GM18873 (cell line): ENCODE measurements at regions not wholly inside any gene's neighbourhood (a gene's known extent, or its start where the extent isn't known, plus 50 kb on each side); places are given as distances from the start of the nearest gene placed in this dataset.

Experiments used
- ATAC-seq: cut with Tn5 transposase; IDR thresholded peaks from one replicate; pipeline ENCODE4 v1.9.1; 2021; ENCODE audit warnings: mild to moderate bottlenecking, moderate library complexity, moderate number of reproducible peaks; ENCODE audit not compliant: unreplicated experiment, low FRiP score

DNA sequence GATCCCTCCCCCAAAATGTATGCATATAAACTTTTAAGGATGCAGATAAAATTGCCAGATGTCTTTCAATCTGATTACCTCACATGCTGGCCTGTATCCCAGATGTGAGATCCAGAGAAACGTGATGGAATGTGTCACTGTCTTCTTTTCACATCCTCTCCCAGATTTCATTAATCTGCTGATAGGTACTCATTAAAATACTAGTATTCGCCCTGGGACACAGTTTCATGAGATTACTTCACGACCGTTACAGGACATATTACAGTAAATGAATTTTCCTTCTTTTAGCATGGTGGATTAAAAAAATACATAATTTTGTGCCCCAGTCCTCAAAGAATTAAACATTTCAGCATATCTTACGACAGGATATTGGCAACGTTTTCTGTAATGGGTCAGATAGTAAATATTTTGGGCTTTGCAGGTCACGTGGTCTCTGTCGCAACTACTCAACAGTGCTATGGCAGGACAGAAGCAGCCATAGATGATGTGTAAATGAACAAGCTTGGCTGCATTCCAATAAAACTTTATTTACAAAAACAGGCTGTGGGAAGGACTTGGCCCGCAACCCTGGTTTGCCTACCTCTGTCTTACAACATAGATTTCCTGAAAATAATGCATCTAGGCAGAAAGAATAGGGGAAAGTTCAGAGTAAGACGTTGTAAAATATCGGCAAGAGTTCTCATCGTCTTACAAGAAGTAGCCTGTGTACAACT is 156.0 kb upstream of the DIO3 start:
- no peak for ATAC-seq

- no peak for ATAC-seq
Measured at GRCh38 chr14:101406921-101407320, 154.4 kb upstream of the DIO3 start.

DNA sequence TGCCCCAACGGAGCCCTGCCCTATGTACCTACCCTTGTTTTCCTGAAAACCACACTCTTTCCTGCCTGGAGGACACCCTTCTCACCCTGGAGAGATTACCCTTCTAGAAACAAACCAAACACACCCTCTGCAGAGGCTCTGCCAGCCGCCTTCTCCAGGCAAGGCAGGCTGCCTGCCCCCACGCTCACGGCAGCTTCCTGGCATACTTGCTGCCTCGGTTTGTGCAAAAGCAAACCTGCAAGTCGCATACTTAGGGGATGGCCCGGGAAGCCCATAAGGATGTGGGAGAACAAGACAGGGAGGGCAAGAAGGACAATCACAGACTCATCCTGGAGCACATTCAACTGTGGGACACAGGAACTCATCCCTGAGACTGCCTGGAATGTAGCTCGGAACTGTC is 154.0 kb upstream of the DIO3 start:
- ATAC-seq = no peak

DNA sequence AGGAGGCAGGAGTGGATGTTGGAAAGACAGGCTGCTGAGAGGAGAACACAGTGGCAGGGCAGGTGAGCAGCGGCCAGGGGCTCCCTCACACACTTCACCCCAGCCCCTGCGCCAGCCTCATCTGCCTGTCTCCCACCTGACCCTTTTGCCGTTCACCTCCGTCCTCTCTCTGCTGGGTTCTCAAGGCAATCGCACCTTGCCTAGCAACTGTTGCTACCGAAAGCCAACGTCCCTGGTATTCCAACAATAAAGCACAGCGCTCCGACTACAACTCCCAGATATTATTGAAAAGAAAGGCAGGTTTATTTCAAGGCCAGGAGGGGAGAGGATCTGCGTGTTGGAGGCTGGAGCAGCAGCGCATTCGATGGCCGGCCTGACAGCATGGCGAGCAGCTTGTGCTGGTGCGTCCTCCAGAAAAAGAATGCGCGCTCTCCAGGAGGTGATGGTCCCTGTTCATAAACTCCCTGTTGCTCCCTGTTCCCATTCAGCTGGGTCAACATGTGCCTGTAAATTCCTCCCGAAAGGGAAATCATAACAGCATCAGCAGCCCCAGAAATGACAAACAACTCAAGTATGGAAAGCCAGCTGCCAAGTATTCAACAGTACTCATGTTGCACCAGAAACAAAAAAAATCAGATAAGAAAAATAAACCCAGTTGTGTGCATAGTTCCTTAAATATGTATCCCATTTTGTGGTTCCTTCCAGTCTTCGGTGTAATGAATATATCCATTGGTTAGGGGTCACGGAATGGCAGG is 153.0 kb upstream of the DIO3 start:
- no peak for ATAC-seq

GRCh38 chr14:101409006-101409543 is 152.2 kb upstream of the DIO3 start:
- no peak for ATAC-seq

DNA sequence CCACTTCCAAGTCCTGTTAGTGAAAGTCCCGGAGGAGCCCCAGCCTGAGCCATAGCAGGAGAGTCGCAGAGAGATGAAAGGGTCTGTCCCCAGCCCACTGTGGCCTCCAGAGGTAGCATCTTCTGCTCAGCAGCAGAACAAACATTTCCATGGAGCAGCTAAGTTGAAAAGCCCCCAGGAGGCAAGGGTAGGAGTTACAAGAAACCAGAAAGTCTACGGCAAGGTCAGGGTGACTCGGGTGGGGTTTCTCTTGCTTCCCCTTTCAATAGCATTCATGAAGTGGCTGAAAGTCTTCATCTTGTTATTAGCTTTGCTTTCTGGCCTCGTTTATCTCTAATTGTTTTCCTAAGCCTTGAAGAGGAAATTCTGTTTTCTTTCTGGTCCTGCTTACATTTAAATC is 151.2 kb upstream of the DIO3 start:
- no peak for ATAC-seq

GRCh38 chr14:101411151-101411550 is 150.1 kb upstream of the DIO3 start:
- ATAC-seq = no peak

DNA sequence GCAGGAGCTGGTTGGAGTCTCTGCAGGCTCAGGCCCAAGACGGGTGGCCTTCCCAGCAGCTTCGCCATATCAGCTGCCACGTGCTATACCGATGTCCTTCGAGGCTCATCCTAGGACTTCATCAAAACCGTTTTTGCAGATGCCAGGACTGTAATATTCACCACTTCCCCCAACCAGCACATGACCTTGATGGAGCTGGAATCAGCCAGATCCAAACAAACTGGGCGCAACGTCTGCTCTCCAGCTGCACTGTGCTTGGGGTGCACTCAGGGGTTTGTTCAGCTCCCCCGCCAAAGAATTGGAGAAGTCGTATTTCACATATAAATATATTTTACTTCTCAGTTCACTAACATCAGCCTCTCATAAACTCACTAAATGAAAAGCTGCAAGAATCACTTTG is 149.5 kb upstream of the DIO3 start:
- ATAC-seq = no peak

DNA sequence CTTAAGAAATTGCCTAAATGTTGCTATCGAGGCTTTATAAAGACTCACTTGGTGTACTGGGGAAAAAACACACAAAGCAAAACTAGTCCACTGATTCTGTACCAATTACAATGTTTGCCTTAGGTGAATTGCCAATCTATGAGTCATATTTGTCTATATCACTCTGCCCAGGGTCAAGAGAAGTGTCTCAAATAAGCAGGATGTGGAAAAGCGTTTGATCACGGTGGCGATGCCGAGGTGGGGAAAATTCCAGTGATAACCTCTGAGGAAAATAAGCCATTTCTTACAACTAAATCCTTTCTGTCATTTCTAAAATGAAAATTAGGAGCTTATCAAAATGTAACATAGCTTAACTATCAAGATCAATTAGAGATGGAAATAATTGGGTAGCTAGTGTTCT is 148.6 kb upstream of the DIO3 start:
- ATAC-seq = no peak

GRCh38 chr14:101417434-101417833 is 143.9 kb upstream of the DIO3 start:
- ATAC-seq = no peak

- ATAC-seq = no peak
Measured at GRCh38 chr14:101418601-101419000, 142.7 kb upstream of the DIO3 start.

DNA sequence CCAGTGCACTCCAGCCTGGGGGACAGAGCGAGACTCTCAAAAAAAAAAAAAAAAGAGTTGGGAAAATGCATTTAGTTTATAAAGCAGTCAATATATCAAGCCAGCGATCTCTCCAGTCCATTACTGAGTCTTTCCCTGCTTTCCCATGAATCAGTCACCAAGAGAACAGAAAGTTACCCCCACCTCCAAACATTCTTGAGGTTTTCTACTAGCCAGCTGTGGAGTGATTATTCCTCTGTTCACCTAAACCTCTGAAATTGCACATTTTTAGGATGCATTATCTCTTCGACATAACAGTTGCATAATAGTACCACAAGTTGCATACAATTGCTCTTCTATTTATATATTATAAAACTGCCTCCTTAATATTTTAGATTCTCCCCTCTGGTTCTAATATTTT is 134.8 kb upstream of the DIO3 start:
- ATAC-seq = no peak

GRCh38 chr14:101428409-101428808 is 132.9 kb upstream of the DIO3 start:
- ATAC-seq = no peak

DNA sequence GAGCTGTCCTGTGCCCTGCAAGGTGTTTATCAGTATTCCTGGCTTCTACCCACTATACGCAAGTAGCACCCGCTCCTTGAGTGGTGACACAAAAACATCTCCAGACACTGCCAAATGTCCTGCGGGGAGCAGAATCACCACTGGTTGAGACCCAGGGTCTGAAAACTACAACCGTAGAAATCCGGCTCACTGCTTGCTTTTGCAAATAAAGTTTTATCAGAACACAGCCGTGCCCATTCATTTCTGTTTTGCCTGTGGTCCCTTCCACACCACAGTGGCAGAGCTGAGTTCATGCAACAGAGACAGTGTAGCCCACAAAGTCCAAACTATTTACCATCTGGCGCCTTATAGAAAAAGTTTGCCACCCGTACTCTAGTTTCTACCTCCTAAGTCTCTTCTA is 125.7 kb upstream of the DIO3 start:
- ATAC-seq = no peak

GRCh38 chr14:101439023-101439422 is 122.3 kb upstream of the DIO3 start:
- ATAC-seq = no peak

DNA sequence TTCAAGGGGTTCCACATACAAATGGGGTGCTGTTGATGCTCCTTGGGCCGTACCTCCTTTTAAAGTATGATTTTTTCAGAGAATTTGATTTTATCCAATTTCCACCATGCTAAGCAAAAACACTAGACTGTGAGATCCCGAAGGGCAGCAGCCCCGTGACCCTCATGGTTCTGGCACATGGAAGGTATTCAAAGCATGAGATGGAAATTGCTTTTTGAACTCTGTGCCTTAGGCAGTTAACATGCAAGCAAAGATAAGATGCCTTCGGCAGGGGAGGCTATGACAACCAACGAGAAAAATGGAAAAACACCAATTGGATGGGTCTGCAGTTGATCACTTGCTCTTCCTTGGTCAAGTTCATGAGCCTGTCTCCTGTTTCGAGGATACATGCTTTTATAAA is 120.8 kb upstream of the DIO3 start:
- no peak for ATAC-seq

DNA sequence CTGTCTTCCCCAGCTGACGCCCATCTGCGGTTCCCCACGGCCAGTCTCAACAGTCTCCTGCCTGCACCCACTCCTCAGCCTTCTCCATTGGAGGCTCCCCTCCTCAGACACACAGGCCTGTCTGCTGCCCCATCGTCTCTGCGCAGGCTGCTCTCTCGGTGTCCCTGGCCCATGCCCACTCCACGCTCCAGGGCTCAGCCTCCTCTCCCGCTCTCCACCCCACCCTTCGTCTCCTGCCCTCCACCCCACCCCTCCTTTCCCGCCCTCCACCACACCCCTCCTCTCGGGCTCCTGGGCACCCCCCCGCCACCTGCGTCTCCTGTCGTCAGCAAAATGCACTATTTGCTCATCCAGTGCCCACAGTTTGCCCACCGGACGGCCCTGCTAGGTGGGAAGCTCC is 119.6 kb upstream of the DIO3 start:
- no peak for ATAC-seq

- ATAC-seq = no peak
Measured at GRCh38 chr14:101442451-101442850, 118.8 kb upstream of the DIO3 start.

- no peak for ATAC-seq
Measured at GRCh38 chr14:101444116-101444515, 117.2 kb upstream of the DIO3 start.

DNA sequence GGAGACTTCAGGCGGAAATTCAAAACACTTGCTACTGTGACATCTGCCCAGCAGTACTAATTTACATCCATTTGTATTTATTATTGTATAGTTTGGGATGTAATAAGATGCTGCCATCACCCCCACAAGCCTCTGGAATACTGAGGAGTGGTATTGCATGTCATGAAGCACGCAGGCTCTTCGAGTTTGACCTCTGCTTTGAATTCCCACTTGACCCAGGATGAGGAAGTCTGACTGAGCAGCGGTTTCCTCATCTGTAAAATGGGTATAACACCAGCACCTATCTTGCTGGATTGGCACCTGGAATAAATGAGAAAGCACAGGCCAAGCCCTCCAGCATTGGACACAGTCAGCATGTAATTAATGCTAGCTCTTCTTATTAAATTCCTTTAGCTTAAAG is 116.0 kb upstream of the DIO3 start:
- ATAC-seq = no peak

GRCh38 chr14:101446387-101446969 is 114.8 kb upstream of the DIO3 start:
- no peak for ATAC-seq

DNA sequence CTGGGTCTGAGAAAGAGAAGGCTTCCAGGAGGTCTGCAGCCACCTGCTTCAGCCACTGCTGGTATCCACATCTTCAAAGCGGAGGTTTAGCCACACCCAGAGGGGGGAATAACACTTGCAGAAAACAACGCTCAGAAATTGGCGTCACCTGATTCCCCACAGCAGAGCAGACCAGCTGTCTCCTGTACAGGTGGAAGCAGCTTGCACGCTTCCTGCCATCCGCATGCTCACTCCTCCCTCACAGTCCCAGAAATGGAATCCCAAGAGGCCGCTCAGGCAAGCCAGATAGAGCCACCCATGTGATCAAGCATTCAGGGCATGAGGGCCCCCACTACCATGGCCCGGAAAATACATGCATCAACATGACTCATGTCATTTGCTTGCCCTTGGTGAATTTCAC is 112.2 kb upstream of the DIO3 start:
- ATAC-seq = no peak
